ENCODE measurements at regions not wholly inside any gene's neighbourhood (a gene's known extent, or its start where the extent isn't known, plus 50 kb on each side); places are given as distances from the start of the nearest gene placed in this dataset.

- TF ChIP-seq, protein P1, sequence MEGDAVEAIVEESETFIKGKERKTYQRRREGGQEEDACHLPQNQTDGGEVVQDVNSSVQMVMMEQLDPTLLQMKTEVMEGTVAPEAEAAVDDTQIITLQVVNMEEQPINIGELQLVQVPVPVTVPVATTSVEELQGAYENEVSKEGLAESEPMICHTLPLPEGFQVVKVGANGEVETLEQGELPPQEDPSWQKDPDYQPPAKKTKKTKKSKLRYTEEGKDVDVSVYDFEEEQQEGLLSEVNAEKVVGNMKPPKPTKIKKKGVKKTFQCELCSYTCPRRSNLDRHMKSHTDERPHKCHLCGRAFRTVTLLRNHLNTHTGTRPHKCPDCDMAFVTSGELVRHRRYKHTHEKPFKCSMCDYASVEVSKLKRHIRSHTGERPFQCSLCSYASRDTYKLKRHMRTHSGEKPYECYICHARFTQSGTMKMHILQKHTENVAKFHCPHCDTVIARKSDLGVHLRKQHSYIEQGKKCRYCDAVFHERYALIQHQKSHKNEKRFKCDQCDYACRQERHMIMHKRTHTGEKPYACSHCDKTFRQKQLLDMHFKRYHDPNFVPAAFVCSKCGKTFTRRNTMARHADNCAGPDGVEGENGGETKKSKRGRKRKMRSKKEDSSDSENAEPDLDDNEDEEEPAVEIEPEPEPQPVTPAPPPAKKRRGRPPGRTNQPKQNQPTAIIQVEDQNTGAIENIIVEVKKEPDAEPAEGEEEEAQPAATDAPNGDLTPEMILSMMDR (IDR thresholded peaks at IDR 0.05; ENCODE audit: low read depth, low read length) = no peak
- no peak for TF ChIP-seq EZH2phosphoT487 (IDR thresholded peaks at IDR 0.05; ENCODE audit: low read depth)
Measured at GRCh38 chr6:68158256-68158655, 476.8 kb upstream of the ADGRB3 start.
